Kidney tubule cell (primary cell): ENCODE measurements at regions not wholly inside any gene's neighbourhood (a gene's known extent, or its start where the extent isn't known, plus 50 kb on each side); places are given as distances from the start of the nearest gene placed in this dataset.

Experiments
- DNase-seq: peaks from one replicate; pipeline ENCODE4 v3.0.0-alpha.2; 2018; ENCODE audit warnings: low spot score

DNA sequence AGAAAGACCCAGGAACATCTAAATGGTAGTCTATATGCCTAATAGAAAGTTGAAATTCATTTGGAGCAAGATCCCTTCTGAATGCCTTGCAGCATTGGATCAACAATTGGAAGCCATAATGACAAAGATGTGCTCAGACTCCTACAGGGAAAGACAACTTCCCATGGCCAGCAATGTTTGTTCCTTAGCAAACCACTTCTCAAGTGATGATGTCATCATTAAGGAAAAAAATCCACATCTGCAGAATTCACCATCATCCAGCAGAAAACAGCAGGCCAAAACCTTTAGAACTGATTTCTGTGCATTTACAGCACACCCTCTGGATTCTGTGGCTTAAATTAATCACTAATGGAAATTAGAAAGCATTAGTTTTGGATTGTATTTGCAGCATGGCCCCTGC is 82.4 kb upstream of the ZIC3 start:
- DNase-seq: no peak

DNA sequence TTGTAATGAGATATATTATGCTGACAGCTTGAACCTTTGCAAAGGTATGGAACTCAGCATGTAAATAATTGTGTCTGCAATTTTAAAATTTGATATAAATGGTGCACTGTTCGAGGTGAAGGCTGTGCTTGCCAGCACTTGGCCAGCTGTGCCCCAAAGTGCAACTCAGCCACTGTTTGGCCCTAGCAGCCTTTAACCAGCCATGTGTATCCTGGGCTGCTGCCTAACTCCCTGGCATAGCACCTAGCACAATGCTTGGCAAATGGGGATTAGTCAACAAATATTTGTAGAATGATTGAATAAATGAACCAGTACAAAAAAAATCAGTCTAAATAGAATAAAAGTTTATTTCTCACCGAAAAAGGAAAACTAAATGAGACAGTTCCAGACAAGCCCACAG is 83.8 kb upstream of the ZIC3 start:
- no peak for DNase-seq

DNA sequence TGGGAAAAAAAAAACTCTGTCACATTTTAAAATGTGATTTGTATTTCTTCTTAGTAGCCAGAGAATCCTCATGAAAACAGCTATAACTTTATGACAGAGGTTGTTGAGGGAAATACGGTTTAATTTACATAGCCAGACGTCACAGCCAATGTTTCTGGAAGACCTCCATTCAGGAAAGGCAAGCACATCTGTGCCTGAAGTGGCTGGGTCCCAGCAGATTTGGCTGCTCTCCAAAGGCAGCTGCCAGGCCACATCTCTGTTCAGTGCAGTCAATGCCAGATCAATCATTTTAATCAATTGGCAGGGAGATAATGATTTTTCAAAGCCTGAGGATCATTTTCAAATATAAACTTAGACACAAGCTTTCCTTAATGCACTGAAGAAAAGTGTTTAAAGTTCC is 86.5 kb upstream of the ZIC3 start:
- DNase-seq: no peak

DNA sequence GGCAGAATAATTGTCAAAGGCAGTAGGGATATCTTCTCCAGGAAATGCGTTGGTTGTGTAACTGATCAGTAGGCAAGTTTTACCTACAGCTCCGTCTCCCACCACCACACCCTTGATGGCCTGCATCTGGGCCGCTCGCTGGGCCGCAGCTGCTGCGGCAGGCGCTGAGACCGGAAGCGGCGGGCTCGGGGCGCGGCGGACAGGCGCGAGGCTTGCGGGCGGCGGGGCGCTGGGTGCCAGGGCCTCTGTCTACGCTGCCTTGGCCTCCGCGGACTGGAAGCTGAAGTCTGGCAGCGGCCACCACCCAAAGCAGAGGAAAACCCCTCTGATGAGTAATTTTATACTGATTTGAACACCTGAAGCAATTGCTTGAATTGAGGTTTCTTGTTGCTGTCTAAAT is 124.2 kb upstream of the ZIC3 start:
- no peak for DNase-seq

DNA sequence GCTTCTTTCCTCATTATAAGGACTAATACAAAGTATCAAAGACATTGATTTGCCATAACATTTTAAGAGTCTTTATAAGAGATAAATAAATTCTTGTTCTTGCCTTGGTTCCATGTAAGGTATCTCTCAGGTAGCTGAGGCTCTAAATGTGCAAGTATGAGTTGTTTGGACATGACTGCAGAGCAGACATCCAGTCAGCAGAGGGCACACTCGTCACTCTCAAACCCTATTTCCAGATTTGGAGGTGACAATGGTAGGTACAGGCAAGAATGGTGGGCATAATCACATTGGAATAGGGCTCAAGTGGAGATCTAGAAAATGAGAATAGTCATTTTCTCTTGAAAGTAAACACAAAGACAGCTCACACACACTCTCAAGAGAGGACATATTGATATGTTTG is 133.3 kb upstream of the ZIC3 start:
- DNase-seq: peak; percentile 14

DNA sequence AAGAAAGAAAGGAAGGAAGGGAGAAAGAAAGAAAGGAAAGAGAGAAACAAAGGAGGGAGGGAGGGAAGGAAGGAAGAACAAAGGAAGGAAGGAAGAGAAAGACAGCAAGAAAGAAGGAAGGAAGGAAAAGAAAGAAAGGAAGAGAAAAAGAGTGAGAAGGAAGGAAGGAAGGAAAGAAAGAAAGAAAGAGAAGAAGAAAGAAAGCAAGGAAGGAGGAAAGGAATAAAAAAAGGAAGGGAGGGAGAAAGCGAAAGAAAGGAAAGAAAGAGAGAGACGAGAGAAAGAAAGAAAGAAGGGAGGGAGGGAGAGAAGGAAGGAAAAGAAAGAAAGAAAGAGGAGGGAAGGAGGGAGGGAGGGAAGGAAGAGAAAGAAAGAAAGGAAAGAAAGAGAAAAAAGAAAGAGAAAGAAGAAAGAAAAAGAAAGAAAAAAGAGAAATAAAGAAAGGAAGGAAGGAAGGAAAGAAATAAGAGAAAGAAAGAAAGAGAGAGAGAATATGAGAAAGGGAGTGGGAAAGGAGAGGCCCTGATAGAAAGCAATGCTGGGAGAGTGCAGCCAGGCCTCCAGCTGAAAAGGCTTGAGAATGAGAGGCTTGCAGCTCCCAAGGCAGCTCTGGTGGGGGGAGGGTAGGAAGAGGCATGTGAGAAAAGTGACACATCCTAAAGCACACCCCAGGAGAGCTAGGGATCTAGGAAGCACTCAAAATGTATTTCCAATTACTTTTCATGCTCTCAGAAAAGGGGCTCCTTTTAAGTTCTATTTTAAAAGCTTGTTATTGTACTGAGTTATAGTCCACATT is 134.0 kb upstream of the ZIC3 start:
- DNase-seq: no peak

DNA sequence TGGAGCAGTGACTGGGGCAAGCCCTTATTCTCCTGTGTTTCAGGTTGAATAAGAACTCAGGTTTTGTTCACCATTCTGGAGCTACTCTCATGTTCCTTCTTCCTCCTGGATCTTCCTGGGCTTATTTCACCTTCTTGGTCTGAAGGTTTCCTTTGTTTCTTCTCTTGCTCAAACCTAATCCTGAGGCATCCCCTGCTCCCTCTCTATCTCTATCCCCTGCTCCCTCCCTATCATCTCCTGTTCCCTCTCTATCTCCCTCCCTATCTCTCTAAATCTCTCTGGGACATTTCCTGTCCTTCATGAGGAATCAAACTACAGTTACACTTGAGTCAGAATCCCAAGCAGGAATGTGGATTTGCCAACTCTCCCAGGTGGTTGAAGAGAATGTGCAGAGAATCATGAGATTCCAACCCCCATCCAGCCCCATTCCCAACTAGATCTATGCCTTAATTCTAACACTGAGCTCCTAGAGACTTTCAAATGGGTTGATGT is 134.9 kb upstream of the ZIC3 start:
- DNase-seq: no peak

DNA sequence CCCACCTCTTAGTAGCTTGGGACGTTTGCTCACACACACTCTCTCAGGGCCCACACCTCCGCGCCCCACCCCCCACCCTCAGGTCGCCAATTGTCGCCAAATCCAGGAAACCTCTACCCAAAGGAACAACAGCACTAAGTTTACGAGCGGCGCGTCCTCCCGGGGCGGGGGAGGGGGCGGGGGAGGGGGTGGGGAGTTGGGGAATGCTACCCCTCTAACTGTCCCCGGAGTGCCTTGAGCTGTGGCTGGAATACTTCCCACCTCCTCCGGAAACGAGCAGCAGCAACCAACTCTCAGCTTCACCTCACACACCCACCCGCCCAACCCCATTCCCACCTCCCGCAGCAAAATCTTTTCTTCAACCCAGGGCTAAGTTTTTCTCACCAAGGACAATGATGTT is 135.6 kb upstream of the ZIC3 start:
- no peak for DNase-seq

DNA sequence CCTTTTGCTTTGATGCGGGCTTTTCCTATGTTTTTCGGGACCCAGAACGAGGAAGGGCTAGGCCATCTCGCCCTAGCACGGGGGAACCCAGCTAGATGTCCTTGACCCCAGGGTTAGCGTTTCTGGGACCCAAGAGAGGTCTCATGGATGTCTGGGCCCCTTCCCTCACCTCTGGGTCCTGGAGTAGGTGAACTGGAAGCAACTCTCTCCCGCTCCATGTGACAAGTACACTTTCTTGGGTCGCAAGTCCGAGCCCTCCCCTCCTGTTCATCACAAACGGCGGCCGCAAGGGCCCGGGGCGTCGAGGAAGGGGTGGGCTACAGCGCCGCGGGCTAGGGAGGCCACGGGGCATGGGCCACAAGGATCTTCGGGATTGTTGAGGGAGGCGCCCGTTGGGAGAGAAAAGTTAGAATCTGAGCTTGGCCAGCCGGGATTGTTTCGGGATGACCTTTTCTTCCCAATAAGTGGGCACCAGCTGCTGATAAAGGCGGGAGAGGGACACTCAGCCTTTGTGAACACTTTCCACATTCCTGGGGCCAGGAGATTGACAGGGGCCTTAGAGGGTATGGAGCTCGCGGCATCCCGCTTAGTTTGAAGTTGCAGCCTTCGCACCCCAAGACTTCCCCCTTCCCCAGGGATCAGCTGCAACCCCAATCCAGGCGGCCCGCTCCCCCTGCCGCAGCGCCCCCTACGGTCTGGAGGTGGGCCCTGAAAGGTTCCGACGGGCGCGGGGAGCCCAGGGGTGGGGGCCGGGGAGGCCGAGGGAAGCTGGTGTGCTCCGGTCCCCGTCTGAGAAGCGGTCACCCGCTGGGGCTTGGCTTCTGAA is 136.9 kb upstream of the ZIC3 start:
- DNase-seq: no peak

DNA sequence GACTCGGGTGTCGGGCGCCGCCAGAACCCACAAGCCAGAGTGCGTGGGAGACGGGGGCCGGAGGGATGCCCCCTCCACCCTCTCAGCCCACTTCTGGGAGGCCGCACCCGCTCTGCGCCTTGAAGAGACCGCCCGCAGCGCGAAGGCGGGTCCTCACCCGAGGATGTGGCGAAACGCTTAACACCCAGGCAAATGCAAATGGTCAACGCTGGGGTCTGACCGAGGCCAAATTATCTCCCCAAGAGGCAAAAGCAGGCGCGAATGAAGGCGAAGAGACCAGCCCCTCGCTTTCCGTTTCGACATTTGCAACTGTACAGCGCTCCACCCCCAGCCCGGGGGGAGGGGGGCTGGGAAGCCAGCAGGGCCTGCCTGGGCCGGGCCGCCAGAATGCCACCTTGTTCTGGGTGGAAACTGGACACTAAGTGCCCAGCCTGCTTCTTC is 137.7 kb upstream of the ZIC3 start:
- no peak for DNase-seq

DNA sequence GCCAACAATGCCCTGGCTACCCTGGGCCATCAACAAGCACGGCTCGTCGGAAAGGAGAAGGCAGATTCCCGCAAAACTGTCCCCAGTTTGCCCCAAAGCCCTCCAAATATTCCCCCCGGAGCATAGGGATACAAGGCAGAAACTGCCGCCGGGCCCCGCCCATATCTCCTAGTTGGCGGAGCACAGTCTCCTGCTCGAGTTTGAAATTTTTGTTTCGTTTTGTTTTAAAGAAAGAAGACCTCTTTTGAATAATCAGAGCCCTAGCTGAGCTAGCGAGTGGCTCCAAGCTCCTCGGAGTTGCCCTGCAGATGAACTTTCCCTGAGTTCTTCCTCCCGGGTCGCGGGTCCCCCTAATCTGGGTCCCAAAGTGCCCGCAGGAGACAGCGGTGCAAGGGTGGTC is 138.1 kb upstream of the ZIC3 start:
- DNase-seq: no peak

DNA sequence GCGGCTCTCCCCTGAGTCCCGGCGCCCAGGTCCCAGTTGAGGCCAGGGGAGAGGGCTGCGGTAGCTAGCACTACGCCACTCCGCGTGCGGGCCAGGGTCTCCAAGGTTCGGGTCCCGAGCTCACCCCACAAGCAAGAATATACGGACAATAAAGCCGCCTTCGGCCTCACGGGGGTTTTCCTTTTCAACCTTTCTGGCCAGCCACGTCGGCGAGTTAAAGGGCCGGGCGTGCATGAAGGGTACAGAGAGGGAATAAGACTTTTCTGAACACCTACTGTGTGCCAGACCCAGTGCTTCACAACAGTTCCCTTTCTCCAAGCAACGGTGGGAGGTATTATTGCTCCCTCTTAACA is 138.5 kb upstream of the ZIC3 start:
- DNase-seq: no peak

DNA sequence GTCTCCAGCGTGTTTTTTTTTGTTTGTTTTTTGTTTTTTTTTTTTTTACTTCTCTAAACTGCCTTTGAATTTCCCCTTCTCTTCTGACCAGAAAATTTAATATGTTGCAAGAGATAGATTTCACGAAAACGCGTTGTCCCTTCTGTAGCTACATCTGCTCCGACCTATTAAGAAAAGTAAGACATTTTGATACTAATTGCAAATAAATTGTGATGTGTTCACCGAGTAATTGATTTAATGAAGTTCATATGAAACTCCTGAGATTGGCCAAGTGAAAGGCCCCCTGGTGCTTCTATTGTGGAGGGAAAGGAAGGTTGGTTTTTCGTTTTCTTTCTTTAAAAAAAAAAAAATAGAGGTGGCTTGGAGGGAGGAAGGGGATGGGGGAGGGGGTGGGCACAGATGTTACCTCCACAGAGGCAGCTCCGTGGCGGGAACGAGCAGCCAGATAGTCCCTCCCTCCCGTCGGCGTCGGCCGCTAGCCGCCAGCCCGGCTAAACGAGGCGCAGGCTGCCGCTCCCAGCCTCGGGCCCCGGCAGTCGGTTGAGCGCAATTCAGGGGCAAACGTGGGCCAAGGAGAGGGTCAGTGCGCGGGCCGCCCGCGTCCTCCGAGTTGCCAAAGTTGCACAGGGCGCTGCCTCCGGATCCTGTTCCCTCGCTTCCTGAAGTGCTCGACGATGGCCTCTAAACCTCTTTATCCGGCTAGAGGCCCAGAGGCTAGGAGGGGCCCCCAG is 139.1 kb upstream of the ZIC3 start:
- DNase-seq: no peak

DNA sequence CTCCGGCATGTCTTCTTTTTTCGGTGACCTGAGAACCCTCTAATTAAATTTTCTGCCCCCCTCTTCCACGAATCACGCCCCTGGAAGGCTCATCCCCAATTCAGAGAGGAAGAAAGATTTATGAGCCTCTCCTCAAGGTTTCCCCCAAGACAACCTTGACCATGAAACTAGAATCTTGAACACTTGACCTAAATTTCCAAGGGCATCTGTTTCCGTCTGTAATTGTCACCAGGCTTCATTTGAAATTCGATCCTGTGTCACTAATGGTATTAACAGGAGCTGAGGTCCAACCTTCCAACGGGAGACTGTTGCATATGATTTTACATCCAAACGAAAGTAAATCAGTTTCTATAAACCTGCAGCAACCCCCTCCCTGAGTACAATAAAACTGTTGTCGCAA is 139.9 kb upstream of the ZIC3 start:
- no peak for DNase-seq

DNA sequence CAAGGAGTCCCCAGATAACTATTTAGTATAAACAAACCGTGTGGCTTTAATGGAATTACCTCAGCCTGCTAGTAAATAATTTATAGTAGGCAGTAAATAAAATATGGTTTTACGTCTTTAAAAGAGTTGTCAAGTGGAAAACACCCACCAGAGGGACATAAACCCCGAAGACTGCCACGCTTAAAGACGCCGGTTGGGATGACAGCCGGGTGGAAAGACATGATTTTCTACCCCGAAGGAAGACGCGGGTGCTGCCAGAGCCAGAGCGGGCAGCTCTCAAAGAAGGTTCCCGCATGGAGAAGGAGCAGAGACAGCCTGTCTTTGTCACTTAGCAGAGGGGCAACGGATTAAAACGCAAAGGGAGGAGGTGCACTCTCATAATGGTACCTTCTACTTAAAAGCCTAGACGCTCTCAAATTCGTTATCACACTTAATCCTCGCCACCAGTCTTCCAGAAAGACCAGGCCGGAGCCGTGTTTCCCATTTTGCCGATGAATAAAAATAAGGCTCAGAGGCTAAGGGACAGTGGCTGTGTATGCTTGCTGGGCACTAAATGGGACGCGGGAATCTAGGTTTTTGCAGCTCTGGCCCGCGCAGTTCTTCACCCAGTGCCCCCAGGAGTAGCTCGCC is 140.5 kb upstream of the ZIC3 start:
- DNase-seq: no peak

DNA sequence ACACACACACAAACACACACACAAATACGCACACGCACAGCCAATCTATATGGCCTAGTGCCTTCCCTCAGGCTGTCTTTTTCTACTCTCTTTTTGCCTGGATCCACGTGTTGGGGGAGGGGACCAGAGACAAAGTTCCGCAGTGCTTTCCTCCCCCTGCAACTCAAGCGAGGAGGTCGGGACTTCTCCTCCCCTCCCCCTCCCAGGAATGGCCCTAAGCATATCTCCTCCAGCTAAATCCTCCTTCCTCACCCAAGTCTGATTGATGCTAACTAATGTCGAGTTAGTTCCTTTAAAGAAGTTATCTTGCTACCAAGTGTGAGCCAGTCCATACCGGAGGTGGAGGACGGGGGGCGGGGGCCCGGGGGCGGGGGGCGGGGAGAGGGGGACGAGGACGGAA is 141.2 kb upstream of the ZIC3 start:
- no peak for DNase-seq

DNA sequence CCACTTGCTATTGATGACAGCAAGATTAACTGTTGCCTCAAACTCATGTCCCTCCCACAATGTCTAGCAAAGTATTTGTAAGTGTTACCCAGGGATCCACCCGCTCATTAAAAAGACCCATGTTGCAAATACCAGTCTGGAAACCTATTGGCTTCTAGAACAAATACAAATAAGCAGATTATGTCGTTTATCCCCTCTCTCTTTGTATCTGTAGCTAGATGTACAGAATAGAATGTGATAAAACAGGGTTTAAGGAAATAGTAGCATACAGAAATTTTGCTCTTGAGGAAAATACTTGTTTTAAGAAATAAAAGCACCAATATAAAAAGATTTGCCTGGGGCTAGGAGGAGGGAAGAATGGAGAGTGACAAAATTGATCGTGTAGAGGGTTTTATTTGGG is 142.7 kb upstream of the ZIC3 start:
- DNase-seq: no peak

DNA sequence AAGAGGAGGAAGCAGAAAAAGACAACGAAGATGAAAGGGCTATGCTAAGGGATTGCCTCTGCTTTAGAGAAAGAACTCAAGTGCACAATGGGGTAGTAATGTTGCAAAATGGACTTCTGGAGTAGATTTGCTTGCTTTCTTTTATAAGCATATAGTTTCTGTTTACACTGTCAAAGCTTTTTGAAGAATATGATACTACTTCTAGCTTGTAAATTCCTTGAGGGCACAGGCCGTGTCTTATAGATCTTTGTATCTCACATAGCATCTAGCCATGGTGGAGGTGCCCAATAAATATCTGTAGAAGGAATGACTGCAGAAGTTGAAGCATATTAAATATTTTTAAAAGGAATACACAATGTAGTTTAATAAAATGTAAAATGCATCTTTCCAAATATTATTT is 147.8 kb upstream of the ZIC3 start:
- no peak for DNase-seq

DNA sequence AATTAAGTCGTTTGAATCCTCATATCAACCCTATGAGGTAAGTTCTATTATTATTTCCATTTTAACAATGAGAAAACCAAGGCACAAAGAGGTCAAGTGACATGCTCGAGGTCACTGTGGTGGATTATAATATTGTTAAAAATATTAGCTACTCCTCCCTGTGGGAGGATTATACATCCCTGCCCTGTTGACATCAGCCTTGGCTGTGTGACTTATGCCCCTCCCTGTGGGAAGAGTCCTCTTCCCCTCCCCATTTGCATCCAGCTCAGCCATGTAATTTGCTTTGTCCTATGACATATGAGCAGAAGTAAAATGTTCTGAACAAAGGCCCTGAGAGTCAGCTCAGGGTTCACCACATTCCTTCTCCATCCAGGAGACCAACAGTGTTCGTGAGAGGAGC is 152.7 kb upstream of the ZIC3 start:
- no peak for DNase-seq

DNA sequence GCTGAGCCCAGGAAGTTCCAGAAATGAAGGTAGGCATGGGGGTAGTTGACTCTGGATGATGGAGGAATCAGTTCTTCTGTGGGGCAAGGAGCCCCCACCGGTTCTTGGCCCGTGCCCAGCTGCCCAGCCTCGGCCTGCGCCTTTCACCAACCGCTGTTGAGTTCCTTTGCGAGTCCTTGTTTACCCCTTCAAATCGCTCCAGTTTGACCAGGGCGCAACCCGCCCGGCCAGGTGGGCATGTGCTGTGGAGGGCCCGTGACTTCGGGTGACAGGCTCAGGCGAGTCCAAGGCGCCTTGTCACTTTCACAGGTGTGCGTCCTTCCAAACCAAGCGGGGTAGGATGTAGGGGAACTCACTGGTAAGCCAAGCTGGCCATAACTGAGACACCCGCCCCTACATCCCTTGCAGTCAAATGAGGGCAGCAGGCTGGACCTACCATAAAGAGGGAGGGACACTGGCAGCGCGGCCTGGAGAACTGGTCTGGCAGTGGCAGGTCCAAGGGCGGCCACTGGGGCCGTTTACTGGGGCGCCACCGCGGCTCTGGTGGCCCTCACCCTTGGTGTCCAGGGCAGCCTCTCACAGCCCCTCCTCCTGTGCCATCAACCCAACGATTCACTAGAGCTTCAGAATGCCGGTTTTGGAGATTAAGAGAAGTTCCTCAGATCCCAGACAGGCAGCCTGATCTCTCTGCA is 160.3 kb upstream of the ZIC3 start:
- no peak for DNase-seq

DNA sequence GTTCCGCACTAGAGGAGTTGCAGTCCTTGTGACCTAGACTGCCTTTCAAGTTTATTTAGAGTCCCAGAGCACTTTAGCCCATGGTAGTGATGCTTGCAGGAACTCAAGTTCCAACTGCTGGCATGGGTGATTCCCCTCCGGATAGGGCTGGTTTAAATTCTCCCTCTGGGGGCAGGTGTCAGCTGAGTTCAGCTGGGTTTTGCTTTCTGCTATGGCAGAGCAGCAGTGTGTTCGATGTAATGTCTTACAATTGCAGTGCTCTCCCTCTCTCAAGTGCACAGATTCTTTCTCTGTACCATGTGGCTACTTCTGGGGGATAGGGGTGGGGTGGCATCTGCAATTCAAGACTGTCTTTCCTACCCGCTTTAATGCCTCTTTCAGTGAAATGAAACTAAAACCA is 164.8 kb upstream of the ZIC3 start:
- no peak for DNase-seq

DNA sequence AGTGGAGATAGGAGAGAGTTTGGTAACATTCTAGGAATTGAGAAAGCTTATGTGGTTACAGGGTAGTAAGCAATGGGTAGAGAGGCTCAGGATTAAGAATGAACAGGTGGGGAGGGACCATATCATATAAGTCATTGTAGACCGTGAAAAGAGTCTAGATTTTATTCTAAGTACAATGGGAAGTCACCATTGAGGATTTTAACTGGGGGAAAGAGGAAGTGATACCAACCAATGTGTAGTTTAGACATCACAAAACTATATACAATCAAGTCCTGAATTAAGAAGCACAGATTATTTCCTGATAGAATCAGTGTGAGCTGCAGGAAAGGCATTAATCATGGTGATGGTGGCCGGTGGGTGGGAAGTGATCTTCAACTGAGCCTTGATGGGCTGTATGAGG is 178.3 kb upstream of the ZIC3 start:
- no peak for DNase-seq
